GM19397 (cell line): ENCODE measurements at regions not wholly inside any gene's neighbourhood (a gene's known extent, or its start where the extent isn't known, plus 50 kb on each side); places are given as distances from the start of the nearest gene placed in this dataset.
"Not testable (repeated sequence)": the region's sequence is repeated elsewhere in the genome, so short reads cannot be mapped to it uniquely, and the experiment has no call there.

Experiments used
- ATAC-seq: cut with Tn5 transposase; IDR thresholded peaks from one replicate; pipeline ENCODE4 v1.9.1; 2021; ENCODE audit warnings: mild to moderate bottlenecking, moderate library complexity; ENCODE audit not compliant: unreplicated experiment

DNA sequence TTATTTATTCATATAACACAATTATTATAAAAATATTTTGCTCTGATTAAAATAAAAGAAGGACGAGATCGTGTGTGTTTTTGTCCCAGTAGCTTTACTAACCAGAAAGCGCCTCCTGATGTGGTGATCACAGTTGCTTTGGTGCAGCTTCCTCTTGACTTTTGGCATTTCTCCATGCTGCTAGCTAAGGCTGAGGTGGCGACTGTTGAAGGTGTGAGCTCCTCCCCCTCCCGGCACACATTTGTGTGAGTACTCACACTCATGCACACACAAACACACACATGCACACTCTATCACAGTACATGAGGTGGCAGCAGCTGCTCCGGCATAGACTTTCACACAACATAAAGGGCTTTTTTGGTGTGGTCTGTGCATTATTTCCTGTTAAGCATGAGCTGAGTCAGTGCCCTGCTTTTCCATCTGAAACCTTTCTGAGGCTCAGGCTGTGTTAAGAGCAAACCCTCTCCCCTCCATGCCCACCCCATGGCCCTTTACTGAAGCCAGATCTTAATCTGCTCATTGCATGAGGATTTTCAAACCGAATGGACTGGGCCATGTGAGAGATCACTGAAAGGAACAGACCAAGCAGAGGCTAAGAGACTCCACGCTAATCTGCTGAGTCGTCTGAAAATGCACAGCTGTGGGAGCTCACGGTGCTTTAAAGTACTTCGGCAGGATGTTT, 53.3 kb downstream of the FOXD4L1 start:
- ATAC-seq: peak; percentile 85

DNA sequence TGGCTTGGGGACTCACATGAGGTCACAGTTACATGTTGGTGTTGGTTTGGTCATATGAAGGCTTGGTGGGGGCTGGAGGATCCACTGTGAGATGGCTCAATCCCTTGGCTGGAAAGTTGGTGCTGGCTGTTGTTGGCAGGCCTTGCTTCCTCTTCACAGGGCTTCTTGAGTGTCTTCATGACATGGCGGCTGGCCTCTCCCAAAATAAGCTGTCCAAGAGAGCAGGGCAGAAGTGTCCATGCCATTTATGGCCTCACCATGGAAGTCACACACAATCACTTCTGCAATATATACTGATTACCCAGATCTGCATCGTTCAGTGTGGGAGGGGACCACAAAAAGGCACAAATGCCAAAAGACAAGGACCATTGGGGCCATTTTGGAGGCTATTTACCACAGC, 61.4 kb downstream of the FOXD4L1 start:
- not testable (repeated sequence) for ATAC-seq

DNA sequence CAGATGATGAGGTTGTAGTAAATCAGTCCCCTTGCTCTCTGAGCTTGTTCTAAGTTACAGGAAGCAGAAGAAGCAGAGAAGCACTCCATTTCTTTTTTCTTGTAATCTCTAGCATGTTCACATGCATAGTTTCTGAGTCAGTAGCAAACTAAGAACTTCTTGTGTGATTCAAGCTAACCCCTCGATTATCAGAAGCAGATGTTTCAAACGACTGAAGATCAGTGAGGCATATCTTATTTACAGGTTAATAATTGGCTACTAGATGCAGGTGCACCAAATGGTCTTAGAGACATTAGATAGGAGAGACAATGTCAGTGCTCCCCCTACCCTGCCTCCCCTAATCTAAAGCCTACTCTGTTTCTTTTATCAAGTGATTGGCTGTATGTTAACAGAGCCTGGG, 64.2 kb downstream of the FOXD4L1 start:
- ATAC-seq: peak; percentile 86

DNA sequence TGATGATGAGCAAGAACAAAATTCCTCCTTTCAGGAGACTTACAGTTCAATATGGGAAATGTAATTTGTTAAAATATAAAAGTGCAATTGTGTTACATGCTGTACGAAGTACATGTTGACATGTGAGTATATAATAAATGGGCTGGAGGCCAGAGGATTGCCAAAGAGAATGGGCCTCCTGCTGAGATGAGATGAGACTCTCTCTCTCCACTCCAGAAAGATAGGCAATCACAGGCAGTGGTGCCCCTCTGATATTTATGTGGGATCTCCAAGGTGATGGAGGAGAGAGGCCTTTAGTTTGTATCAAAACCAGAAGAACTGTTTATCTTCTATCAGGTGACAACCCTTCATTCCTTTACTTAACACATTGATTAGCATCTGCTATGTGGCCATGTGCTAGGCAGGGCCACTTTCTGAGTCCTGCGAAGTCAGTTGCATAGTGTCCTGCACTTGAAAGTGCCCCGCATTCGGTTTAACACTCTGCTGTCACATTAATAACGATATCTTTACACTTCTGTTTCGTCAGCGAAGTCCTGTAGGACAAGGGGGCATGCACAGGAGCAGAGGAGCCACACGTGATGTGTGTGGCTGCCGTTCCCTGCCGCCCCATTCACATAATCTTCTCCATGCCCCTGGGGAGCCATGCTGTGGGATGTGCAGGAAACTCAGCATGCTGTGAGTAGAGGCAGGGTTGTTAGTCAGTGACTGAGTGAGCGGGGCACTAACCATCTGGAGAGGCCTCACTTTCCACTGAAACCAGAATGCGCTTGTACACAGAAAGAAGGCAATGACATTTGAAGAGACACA, 60.2 kb upstream of the RABL2A start:
- ATAC-seq: not testable (repeated sequence)

DNA sequence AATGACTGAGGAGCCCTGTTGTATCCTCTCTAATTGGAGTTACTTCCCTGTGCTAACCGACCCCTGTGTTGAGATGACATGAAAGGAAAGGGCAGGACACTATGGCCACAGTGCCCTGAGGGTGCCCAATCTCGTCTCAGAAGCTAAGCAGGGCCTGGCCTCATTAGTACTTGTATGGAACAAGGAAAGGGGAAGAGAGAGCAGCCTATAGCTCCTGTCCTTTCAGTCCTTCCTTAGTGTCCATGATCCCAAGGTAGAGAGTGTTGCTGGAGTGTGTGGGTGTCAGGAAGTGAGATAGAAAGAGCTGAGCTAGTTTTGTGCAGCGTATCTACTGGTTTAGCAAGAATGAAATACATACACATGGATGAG, 59.6 kb upstream of the RABL2A start:
- ATAC-seq: not testable (repeated sequence)

DNA sequence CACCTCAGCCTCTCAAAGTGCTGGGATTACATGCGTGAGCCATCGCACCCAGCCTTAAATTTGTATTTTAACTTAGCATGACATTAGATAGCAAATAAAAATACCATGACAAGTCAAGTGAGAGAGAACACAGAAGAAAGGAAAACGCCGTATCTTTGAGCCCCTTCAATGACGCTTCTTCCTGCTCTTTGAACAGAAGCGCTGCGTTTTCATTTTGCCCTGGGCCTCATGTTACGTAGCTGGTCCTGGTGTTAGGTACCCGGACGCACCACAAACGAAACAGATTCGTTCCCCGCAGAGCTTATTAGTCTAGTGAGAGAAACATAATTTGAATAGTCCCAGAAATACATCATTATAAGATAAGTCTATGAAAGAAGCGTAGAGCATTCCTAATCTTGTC, 58.8 kb upstream of the RABL2A start:
- not testable (repeated sequence) for ATAC-seq

DNA sequence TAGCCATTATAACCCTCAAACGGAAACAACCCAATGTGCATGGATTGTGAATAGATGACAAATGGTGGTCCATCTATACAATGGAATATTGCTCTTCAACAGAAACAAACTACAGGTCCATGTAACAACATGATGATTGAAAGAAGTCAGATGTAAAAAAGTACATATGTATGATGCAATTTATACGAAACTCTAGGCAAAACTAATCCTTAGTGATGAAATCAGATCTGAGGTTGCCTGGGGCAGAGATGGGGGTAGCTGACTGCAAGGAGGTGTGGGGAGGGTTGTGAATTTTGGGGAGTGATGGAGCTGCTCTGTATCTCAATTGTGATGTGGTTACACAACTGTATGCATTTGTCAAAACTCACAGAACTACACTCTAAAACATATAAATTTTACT, 57.0 kb upstream of the RABL2A start:
- not testable (repeated sequence) for ATAC-seq

DNA sequence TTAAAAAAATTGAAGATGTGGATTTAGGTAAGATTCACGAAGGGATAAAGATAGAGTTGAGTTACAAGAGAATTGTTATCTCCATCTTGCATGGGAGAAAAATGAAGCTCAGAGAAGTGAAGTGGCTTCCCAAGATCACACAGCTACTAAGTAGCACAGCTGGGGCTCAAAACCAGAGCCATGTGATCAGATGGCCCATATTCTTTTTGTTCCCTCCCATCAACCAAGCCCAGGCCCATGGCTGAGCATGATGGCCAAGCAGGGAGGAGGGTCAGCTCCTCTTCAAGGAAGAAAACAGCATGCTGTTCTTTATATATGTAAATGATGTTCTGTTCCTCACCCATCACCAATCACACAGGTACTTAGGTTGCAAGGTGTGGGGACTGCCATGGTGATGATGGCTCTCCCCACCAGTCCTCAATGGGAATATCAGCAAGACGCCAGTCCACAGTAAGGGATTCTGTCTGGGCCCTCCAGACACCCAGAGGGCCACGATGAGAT, 56.5 kb upstream of the RABL2A start:
- ATAC-seq: not testable (repeated sequence)

DNA sequence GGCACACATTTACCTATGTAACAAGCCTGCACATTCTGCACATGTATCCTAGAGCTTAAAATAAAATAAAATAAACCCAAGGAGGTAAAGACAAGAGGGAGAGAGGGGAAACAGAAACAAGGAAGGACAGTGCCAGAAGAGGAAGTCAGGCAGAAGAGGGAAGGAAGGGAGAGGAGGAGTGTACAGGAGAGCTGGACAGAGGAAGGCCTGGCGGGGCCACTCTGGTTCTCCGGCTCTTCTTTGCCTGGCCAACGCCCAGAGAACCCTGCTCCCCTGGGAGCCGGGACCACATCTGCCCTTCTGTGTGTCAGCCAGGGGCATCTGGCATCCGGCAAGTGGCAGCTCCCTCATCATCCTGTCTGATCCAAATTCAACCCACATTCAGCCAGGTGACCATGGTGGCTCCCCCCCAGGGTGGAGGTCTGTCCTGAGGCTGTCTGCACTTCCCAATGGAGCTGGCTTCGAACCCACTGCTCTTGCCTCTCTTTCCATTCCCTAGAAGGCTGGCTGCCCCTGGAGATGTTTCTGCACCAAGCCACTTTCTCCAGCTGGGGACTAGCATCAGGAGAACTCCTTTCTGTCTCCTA, 55.5 kb upstream of the RABL2A start:
- ATAC-seq: not testable (repeated sequence)

DNA sequence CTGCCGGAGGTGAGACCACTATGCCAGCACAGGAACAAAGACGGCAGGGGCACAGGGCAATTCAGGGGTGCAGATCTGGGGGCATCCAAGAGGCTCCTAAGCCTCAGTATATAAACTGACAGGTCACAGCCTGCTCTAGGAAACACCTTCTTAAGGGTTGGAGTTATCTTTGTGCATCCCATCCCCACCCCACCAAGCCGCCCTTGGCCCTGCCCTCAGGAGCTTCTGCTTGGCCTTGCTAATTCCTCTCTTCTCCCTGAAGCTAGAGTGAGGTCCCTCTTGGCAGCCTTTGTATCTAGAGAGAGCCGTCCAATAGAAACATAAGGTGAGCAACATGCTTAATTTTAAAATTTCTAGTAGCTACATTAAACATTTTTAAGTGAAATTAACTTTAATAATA, 51.3 kb upstream of the RABL2A start:
- not testable (repeated sequence) for ATAC-seq

DNA sequence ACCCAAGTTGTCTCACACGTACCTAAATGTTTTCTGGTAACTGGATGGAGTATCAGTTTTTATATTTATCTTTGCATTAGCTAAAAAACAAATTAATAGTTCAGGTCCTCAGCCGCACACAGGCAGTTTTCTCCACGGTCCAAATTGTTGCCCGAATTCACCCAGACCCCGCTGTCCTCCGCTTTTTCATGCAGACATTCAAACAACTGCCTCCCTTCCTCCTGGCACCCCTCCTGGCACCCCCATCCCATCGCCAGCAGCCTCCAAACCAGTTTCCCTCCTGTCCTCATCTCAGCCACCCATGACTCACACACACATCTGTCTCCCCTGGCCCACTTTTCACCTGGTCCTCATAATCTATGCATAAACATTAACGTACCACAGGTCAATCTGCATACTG, 50.7 kb upstream of the RABL2A start:
- not testable (repeated sequence) for ATAC-seq
